ENCODE measurements at regions not wholly inside any gene's neighbourhood (a gene's known extent, or its start where the extent isn't known, plus 50 kb on each side); places are given as distances from the start of the nearest gene placed in this dataset.

DNA sequence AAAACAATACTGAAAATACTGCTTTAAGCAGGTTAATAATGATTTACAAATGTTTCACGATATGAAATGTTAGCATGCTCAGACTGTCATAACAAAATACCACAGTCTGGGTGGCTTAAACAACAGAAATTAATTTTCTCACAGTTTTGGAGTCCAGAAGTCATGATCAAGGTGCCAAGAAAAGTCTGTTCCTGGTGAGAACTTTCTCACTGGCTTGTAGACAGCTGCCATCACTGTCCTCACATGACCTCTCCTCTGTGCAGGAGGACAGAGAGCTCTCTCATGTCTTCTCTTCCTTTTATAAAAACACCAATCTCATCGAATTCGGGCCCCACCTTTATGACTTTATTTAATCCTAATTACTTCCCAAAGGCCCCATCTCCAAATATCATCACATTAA is 426.7 kb downstream of the KLHL13 start:
- no peaks in the 10 kb centered on the region for H3K27me3 ChIP-seq
- H3K27ac ChIP-seq = no peak overlapping the region
- H3K4me3 ChIP-seq = no peak overlapping the region
- no peaks in the 10 kb centered on the region for H3K9me3 ChIP-seq
- DNase-seq (ENCODE audit: low spot score in 2 of 2) = no peak
- WGBS, 2 donors = 35 to 58% methylated on average over 3 of the region's 3 CpGs
- no peaks in the 10 kb centered on the region for H3K4me1 ChIP-seq
- no peak for TF ChIP-seq EP300 (IDR thresholded peaks at IDR 0.05)
- TF ChIP-seq POLR2A (IDR thresholded peaks at IDR 0.05) = no peak
- TF ChIP-seq, protein P1, sequence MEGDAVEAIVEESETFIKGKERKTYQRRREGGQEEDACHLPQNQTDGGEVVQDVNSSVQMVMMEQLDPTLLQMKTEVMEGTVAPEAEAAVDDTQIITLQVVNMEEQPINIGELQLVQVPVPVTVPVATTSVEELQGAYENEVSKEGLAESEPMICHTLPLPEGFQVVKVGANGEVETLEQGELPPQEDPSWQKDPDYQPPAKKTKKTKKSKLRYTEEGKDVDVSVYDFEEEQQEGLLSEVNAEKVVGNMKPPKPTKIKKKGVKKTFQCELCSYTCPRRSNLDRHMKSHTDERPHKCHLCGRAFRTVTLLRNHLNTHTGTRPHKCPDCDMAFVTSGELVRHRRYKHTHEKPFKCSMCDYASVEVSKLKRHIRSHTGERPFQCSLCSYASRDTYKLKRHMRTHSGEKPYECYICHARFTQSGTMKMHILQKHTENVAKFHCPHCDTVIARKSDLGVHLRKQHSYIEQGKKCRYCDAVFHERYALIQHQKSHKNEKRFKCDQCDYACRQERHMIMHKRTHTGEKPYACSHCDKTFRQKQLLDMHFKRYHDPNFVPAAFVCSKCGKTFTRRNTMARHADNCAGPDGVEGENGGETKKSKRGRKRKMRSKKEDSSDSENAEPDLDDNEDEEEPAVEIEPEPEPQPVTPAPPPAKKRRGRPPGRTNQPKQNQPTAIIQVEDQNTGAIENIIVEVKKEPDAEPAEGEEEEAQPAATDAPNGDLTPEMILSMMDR (IDR thresholded peaks at IDR 0.05) = no peak
- no peaks in the 10 kb centered on the region for H3K36me3 ChIP-seq

DNA sequence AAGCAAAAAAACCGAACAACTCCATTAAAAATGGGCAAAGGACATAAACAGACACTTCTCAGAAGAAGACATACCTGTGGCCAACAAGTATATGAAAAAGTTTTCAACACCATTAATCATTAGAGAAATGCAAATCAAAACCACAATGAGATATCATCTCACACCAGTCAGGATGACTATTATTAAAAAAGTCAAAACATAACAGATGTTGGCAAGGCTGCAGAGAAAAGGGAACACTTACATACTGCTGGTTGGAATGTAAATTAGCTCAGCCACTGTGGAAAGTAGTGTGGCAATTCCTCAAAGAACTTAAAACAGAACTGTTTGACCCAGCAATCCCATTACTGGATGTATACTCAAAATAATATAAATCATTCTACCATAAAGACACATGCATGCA is 436.3 kb downstream of the KLHL13 start:
- Histone ChIP-seq H3K9me3 (no peaks in the 10 kb centered on the region), H3K4me1 (no peaks in the 10 kb centered on the region), H3K4me3 (no peak overlapping the region), H3K27me3 (no peaks in the 10 kb centered on the region), H3K27ac (no peak overlapping the region), H3K36me3 (no peaks in the 10 kb centered on the region)
- TF ChIP-seq POLR2A (IDR thresholded peaks at IDR 0.05) = no peak
- TF ChIP-seq EP300 (IDR thresholded peaks at IDR 0.05) = no peak
- TF ChIP-seq, protein P1 (IDR thresholded peaks at IDR 0.05) = no peak
- 63 to 86% methylated on average over 1 of the region's 1 CpG for WGBS, 2 donors
- DNase-seq (ENCODE audit: low spot score in 2 of 2) = no peak

DNA sequence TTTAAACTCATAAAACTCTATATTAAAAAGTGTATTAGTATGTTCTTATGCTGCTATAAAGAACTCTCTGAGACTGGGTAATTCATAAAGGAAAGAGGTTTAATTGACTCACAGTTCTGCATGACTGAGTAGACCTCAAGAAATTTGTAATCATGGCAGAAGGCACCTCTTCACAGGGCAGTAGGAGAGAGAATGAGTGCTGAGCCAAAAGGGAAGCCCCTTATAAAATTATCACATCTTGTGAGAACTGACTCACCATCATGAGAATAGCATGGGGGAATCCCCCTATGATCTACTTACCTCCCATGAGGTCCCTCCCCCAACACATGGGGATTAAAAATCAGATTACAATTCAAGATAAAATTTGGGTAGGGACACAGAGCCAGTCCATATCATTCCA is 463.2 kb downstream of the KLHL13 start:
- TF ChIP-seq POLR2A (IDR thresholded peaks at IDR 0.05) (no peak), EP300 (IDR thresholded peaks at IDR 0.05) (no peak)
- TF ChIP-seq, protein P1 (IDR thresholded peaks at IDR 0.05) = no peak
- Histone ChIP-seq H3K4me1 (no peaks in the 10 kb centered on the region), H3K4me3 (no peak overlapping the region), H3K27me3 (no peaks in the 10 kb centered on the region), H3K9me3 (no peaks in the 10 kb centered on the region), H3K27ac (no peak overlapping the region), H3K36me3 (no peaks in the 10 kb centered on the region)
- no peak for DNase-seq (ENCODE audit: low spot score in 2 of 2)

DNA sequence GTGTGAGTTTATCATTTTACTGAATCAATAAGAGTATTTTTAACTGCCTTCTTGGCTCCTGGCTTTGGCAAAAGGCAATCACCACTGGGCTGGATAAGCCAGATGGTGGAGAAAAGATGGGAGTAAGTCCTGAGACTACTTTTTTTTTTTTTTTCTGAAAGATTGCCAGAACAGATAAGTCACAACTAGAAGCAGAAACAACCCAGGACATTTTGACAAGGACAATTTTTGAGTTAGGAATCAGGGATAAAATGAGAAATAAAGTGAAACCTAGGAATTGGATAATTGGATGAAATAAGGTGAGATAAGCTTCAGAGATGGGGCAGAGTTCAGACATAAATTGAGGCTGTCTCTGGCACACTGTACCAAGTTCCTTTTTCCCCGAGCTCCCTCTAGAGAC is 471.0 kb downstream of the KLHL13 start:
- H3K36me3 ChIP-seq = no peaks in the 10 kb centered on the region
- H3K9me3 ChIP-seq = no peaks in the 10 kb centered on the region
- no peaks in the 10 kb centered on the region for H3K4me1 ChIP-seq
- 73 to 75% methylated on average over 1 of the region's 1 CpG for WGBS, 2 donors
- H3K27me3 ChIP-seq = no peaks in the 10 kb centered on the region
- no peak overlapping the region for H3K27ac ChIP-seq
- H3K4me3 ChIP-seq = no peak overlapping the region
- no peak for DNase-seq (ENCODE audit: low spot score in 2 of 2)
- TF ChIP-seq, protein P1 (IDR thresholded peaks at IDR 0.05) = no peak
- TF ChIP-seq EP300 (IDR thresholded peaks at IDR 0.05) = no peak
- TF ChIP-seq POLR2A (IDR thresholded peaks at IDR 0.05) = no peak

DNA sequence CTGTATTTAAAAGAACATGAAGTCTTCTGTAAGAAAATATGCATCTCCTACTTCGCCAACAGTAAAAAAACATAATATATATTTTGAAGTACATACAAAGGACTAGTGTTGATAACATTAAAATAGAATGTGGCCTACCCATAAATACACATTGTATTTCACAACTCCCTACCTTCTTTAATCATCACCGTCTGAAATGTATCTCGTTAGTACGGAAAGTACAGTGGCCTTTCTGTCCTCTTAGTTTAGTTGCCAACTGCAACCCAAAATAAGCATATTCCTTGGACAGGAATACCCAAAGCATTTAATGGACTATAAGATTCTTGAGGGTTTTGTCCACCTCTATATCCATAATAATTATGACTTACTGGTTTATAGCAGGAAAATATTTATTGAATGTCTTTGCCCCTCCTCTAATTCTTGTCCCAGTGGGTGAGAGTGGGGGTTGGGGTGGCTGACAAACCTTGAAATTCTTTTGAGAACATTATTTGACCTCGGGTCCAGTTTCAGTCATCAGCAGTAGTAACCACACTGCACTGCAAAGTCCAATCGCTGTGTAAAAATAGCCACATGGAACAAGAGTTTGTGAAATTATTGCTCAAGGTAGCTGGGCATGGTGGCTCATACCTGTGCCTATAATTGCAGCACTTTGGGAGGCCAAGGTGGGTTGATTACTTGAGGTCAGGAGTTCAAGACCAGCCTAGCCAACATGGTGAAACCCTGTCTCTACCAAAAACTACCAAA is 474.5 kb downstream of the KLHL13 start:
- 76 to 84% methylated on average over 6 of the region's 6 CpGs for WGBS, 2 donors
- H3K36me3 ChIP-seq = no peaks in the 10 kb centered on the region
- TF ChIP-seq, protein P1 (IDR thresholded peaks at IDR 0.05) = no peak
- no peak for TF ChIP-seq POLR2A (IDR thresholded peaks at IDR 0.05)
- no peak for TF ChIP-seq EP300 (IDR thresholded peaks at IDR 0.05)

More for the DNA sequence above, 474.5 kb downstream of the KLHL13 start:
- no peak for DNase-seq (ENCODE audit: low spot score in 2 of 2)
- H3K4me3 ChIP-seq = no peak overlapping the region
- H3K27me3 ChIP-seq = no peaks in the 10 kb centered on the region
- no peak overlapping the region for H3K27ac ChIP-seq
- H3K9me3 ChIP-seq = no peaks in the 10 kb centered on the region
- no peaks in the 10 kb centered on the region for H3K4me1 ChIP-seq
